HG03521 (cell line): ENCODE measurements at regions not wholly inside any gene's neighbourhood (a gene's known extent, or its start where the extent isn't known, plus 50 kb on each side); places are given as distances from the start of the nearest gene placed in this dataset.

Experiments used
- ATAC-seq: cut with Tn5 transposase; IDR thresholded peaks from one replicate; pipeline ENCODE4 v1.9.1; 2021; ENCODE audit warnings: mild to moderate bottlenecking, moderate library complexity; ENCODE audit not compliant: unreplicated experiment

- ATAC-seq, result no peak
Observed at GRCh38 chr6:120129228-120129627, 779.7 kb upstream of the MAN1A1 start.

DNA sequence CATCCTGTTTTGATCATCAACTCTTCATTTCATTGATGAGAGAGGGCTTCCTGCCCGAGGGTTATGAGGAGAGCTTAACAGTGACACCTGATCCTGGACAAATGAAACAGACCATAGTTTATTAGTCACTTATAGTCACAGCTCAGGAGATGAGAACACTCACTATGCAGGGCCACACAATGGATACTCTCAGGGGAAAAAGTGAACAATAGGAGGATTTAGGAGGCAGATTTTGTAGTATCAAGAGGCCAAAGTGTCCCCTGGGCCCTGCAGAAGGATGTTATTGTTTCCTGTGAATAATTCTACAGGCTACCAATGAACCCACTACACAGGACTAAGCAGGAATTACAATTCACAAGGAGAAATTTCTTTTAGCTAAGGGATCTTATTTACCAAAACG, 772.8 kb upstream of the MAN1A1 start:
- ATAC-seq, result no peak

DNA sequence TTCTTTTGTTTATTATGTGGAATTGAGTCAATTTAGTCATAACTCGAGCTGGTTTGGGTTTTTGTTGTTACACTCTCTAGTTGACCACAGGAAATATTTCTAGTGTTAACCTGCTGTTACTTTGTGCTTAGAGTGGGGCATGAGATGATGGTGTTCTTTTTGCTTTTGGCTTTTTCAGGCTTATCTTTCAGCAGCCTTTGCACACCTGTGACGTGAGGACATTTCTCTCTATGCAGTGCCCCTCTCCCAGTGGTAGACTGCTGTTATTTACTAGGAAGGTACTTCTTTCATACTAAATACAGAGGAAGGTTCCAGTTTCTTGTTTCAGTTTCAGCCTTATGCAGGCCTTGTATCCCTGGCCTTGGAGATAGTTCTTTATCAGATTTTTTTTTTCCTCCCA, 766.8 kb upstream of the MAN1A1 start:
- ATAC-seq, result no peak

- ATAC-seq, result no peak
Observed at GRCh38 chr6:120112980-120113379, 763.4 kb upstream of the MAN1A1 start.

DNA sequence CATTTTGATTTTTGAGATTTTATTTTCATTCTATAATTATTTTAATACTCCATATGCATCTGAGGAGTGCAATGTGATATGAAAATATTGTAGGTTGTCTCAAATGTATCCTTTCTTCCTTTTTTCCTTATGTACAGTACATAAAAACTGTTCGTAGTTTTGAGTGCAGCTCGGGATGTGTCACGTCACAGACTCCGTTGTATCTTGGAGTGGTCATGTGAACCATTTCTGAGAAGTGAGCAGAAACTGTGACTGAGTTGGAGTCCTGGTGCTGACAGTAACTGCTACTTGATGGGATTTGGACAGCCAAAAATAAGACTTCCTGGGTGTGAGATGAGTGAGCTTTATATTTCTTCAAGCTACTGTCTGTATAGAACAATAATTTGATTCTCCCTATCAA, 761.4 kb upstream of the MAN1A1 start:
- ATAC-seq, result no peak

DNA sequence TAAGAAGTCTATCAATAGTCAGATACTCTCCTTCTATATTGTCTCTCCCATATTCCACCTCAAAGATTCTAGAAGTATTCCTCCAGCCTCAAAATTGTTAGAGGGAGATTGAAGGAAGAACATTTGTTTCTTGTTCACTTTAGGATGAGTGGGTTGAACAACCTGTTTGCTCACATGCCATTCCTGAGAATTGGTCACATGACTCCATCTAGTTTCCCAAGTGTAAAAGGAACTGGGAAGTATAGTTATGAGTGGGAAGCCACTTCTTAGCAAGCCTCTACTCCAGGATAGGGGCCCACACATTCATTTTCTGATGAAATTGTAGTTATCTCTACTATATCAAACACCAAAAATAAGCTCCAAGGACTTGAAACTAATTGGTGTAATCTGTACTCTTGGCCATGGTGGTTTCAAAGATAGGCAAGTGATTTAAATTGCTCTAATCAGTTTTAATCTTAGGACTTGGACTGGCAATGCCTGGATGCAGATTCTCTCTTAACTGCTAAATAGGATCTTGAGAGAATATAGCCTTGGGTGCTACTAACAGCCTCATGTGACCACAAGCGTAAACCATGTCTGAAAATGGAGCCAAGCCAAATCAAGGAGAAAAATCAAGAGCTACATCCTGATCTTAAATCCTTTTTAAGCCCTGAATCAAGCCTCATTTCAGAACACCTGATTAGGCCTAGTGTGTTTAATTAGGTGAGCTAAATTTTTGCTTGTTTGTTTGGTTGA, 758.7 kb upstream of the MAN1A1 start:
- ATAC-seq, result no peak

GRCh38 chr6:120103618-120104017, 754.1 kb upstream of the MAN1A1 start:
- ATAC-seq, result no peak

DNA sequence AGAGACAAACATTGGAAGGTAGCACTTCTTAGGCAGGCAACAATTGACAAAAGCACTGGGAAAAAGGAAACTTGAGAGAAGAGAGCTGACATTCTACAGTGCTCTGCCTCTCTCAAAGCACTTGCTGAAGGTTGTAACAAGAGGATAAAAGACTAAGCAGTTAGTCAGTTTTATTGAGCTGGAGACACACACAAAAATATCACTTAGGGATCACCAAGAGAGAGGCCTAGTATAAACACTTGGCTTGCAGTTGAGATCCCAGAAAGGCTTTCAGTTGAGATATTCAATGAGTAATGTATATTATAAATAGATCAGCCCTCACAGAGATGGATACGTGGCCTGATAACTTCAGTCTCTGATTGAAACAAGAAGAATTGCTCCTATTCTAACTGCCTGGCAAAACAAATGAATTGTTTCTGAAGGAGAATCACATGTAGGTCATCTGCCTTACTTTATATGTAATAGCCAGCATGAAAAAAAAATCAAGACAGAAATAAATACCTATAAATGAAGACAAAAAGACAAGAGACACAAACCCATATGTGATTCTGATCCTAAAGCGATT, 747.2 kb upstream of the MAN1A1 start:
- ATAC-seq, result no peak

DNA sequence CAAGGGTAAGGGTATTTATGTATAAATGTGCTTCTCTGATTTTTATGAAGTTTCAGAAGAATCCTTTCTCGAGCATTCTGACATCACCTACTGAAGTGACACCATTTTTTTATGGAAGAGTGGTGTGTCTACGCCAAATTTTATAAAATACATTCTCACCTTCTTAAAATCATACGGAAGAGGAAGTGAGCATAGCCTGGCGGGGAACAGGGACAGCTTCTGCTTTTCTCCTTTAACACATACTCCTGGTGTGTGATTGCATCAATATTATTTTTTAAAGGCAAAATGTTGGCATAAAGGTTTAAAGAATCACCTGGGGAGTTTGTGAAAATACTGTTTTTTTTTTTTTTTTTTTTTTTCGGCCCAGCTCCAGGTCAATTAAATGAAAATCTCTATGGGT, 733.6 kb upstream of the MAN1A1 start:
- ATAC-seq, result no peak

- ATAC-seq, result no peak
Observed at GRCh38 chr6:120077489-120077888, 727.9 kb upstream of the MAN1A1 start.

- ATAC-seq, result no peak
Observed at GRCh38 chr6:120058410-120058809, 708.8 kb upstream of the MAN1A1 start.

DNA sequence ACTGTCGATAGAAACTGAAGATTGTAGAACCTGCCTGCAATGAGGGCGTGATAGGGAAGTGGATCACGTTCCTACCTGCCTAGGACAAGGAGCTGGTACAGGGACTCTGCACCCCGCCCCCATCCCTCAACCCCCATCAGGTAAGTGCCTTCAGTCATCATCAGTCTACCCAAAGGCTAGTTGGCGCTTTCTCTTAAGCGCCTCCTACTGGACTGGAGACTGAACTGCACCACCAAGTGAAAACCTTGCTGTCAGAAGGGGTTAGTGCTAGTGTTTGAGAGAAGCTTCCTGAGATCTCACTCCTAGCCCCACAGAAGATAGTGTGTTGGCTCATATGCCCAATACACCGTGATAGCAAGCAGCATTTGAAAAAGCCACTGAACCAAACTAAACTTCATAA, 706.5 kb upstream of the MAN1A1 start:
- ATAC-seq, result peak; percentile 66

DNA sequence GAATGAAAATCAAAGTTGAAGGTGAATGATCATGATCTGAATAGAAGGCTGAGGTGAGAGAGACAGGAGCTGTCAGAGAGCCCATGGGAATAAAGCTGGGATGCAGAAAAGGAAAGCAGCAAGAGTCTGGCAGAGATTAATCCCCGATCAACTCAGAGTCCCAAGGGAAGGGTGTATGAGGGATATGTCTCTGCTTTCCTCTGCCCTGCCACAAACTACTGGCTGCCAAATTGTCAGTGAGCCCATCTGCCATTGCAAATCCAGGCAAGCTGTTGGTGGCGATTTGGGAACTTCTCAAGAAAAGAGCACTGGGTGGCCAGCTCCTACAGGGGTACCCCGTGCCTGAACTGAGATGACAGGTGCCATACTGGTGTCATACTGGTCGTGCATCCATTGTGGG, 705.5 kb upstream of the MAN1A1 start:
- ATAC-seq, result no peak

DNA sequence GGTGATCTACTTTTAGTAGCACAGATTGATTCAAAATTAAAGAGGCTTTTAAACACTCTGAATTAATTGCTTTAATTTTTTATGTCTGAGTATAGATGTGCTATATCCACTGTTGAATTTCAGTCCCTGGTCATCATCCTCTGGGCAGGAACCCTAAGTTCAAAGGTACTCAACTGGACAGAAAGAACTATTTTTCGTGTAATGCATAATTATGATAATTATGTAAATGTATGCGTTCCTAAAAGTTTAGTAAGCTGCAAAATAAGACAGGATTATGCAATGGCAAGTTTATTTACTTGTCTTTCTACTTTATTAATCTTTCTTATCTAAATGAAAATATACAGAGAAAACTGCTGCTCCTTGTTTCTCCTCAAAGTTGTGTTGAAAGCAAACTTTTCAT, 690.1 kb upstream of the MAN1A1 start:
- no peak for ATAC-seq

GRCh38 chr6:120031837-120032236, 682.3 kb upstream of the MAN1A1 start:
- ATAC-seq, result no peak

DNA sequence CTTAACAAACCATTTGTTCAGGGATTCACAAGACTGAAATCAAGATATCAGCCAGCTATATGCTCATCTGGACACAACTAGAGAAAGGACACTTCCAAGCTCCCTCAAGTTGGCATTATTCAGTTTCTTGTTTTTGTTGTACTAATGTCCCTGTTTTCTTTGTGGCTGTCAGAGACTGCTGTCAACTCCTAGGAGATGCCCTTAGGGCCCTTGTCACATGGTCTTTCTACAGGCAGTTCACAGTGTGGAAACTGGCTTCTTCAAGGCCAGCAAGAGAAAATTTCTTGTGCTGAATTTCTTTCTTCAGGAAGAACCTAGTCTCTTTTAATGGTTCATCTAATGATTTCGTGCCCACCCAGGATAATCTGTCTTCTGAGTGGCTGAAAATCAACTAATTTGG, 677.2 kb upstream of the MAN1A1 start:
- ATAC-seq, result no peak

- no peak for ATAC-seq
Observed at GRCh38 chr6:120010075-120010474, 660.5 kb upstream of the MAN1A1 start.

DNA sequence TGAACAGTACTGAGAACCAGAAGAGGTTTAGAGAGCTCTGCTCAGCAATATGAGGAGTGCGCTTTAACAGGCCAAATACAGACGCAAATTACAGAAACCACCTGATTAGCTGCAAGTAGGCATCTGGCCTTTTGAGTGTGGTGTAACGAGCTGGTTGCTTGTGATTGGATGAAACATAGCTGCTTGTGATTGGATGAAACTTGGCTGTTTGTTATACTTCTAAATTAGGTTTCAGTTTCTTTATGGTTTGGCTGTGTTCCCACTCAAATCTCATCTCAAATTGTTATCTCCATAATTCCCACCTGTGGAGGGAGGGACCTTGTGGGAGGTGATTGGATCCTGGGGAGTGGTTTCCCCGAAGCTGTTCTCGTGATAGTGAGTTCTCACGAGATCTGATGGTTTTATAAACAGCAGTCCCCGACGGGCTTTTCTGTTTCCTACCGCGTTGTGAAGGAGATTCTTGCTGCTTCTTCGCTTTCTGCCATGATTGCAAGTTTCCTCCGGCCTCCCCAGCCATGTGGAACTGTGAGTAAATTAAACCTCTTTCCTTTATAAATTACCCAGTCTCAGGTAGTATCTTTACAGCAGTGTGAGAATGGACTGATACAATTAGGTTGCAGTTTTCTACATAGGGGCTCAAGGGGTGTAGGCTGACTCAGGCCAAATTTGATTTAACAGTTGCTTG, 655.9 kb upstream of the MAN1A1 start:
- no peak for ATAC-seq

DNA sequence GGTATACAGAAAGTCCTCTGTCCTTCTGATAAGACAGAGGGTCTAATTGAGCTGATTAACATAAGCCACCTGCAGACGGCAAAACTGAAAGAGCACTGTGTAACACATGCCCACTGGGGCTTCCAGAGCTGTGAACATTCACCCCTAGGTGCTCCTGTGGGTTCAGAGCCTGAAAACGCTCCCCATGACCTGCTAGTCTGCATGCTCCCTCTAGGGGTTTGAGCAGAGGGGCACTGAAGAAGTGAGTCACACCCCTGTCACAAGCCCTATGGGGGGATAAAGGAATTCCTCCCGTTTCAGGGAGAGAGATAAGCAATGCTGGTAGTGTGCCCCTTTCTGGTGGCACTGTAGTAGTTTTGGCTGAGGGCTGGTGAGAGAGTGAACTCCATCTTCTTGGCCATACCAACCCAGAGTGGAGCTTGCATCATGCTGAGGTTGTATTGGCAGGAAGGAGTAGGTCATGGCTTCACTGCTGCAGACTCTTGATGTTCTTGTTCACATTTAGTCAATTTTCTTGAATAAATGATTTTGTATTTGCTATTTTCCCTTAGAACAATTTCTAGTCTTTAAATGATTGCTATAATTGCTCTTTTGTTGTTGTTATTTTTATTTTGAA, 637.5 kb upstream of the MAN1A1 start:
- no peak for ATAC-seq

- ATAC-seq, result no peak
Observed at GRCh38 chr6:119985952-119986736, 636.6 kb upstream of the MAN1A1 start.

- no peak for ATAC-seq
Observed at GRCh38 chr6:119980802-119981201, 631.2 kb upstream of the MAN1A1 start.
